ENCODE measurements at regions not wholly inside any gene's neighbourhood (a gene's known extent, or its start where the extent isn't known, plus 50 kb on each side); places are given as distances from the start of the nearest gene placed in this dataset.

DNA sequence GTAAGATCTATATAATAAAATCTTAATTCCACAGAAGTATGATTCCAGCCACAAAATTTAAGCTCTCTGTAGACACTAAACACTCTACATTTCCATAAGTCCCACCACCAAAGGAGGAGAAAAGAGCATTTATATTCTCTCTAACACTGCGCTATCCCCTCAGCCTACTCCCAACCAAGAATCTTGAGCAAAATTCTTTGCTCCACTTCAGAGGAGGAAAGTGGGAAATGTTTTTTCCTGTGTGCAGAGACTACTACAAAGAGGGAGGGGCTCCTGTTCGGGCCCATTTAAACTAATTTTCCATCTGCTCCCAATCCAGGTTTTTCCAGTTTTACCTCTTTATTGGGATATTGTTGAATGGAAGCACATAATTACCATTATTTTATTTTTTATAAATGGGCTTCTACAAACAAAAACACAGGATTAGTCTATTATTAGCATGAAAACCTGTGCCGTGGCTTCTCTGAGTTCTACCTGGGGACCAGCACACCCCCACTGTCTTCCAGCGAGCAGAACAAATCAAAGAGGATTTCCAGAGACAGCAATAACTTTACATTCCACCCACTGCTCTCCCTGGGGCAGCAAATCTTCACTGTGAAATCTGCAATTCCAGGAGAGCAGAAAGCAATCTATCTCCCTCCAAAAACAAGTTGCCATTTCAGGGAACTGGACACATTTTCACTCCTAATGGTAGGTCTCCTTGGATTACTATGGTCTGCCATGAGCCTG is 174.0 kb downstream of the DAD1 start:
- Histone ChIP-seq H3K9me2 (replicated peaks; ENCODE audit: low read depth, low read length) (no peaks in the 10 kb centered on the region), H3K79me2 (ENCODE audit: insufficient read depth, low read length) (no peaks in the 10 kb centered on the region), H3K9me3 (ENCODE audit: insufficient read depth, low read depth, low read length) (no peaks in the 10 kb centered on the region), H3K4me2 (ENCODE audit: low read depth, low read length, poor library complexity, severe bottlenecking) (no peak overlapping the region), H3K27me3 (ENCODE audit: insufficient read depth, low read length, poor library complexity, severe bottlenecking) (no peaks in the 10 kb centered on the region), H4K20me1 (ENCODE audit: insufficient read depth, low read length, poor library complexity, severe bottlenecking) (no peaks in the 10 kb centered on the region), H3K4me3 (ENCODE audit: low read length, poor library complexity, severe bottlenecking) (no peak overlapping the region), H3K9ac (ENCODE audit: low read depth, low read length, poor library complexity, severe bottlenecking) (peak overlapping the region; percentile 20), H2AFZ (ENCODE audit: low read length) (no peak overlapping the region), H3F3A (ENCODE audit: low read depth) (peaks cover 28% of the 10 kb centered on the region), H3K4me1 (ENCODE audit: insufficient read depth, low read length, poor library complexity, severe bottlenecking) (peaks cover 70% of the 10 kb centered on the region), H3K36me3 (ENCODE audit: insufficient read depth, low read length) (no peaks in the 10 kb centered on the region)
- TF ChIP-seq EZH2phosphoT487 (IDR thresholded peaks at IDR 0.05; ENCODE audit: borderline replicate concordance): no peak
- TF ChIP-seq, protein P1, sequence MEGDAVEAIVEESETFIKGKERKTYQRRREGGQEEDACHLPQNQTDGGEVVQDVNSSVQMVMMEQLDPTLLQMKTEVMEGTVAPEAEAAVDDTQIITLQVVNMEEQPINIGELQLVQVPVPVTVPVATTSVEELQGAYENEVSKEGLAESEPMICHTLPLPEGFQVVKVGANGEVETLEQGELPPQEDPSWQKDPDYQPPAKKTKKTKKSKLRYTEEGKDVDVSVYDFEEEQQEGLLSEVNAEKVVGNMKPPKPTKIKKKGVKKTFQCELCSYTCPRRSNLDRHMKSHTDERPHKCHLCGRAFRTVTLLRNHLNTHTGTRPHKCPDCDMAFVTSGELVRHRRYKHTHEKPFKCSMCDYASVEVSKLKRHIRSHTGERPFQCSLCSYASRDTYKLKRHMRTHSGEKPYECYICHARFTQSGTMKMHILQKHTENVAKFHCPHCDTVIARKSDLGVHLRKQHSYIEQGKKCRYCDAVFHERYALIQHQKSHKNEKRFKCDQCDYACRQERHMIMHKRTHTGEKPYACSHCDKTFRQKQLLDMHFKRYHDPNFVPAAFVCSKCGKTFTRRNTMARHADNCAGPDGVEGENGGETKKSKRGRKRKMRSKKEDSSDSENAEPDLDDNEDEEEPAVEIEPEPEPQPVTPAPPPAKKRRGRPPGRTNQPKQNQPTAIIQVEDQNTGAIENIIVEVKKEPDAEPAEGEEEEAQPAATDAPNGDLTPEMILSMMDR (conservative IDR thresholded peaks at IDR 0.05; ENCODE audit: low read length): no peak

DNA sequence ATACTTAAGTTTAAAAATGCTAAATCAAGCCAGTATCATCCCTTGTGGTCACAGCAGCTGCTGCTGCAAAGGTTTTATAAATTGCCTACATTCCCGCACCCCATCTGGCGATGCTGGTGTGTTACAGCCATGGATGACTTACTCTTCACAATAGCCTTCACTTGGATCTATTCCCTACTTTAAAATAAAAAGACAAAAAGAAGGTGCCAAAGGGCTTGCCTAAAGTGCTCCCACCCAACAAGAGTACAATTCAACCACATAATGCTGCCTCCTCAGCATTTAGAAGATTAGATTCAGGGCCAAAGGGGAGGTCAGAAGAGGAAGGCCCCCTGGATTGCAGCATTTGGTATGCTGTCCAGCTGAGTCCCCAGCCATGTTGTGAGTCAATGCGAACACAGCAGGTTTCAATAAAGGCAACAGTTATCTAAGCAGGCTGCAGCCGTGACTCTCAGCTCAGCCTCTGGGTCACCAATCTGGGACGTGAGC is 176.1 kb downstream of the DAD1 start:
- no peak for TF ChIP-seq EZH2phosphoT487 (IDR thresholded peaks at IDR 0.05; ENCODE audit: borderline replicate concordance)
- TF ChIP-seq, protein P1 (conservative IDR thresholded peaks at IDR 0.05; ENCODE audit: low read length): no peak
- Histone ChIP-seq H3K27me3 (ENCODE audit: insufficient read depth, low read length, poor library complexity, severe bottlenecking) (no peaks in the 10 kb centered on the region), H3K4me1 (ENCODE audit: insufficient read depth, low read length, poor library complexity, severe bottlenecking) (peaks cover 53% of the 10 kb centered on the region), H3K4me2 (ENCODE audit: low read depth, low read length, poor library complexity, severe bottlenecking) (peak overlapping the region; percentile 24), H3K9me3 (ENCODE audit: insufficient read depth, low read depth, low read length) (no peaks in the 10 kb centered on the region), H3K36me3 (ENCODE audit: insufficient read depth, low read length) (no peaks in the 10 kb centered on the region), H4K20me1 (ENCODE audit: insufficient read depth, low read length, poor library complexity, severe bottlenecking) (no peaks in the 10 kb centered on the region), H3K79me2 (ENCODE audit: insufficient read depth, low read length) (no peaks in the 10 kb centered on the region), H3K9me2 (replicated peaks; ENCODE audit: low read depth, low read length) (no peaks in the 10 kb centered on the region), H3K4me3 (ENCODE audit: low read length, poor library complexity, severe bottlenecking) (no peak overlapping the region), H3F3A (ENCODE audit: low read depth) (peaks cover 12% of the 10 kb centered on the region; the same call in 1 of the 2 replicates), H3K9ac (ENCODE audit: low read depth, low read length, poor library complexity, severe bottlenecking) (peak overlapping the region; percentile 48), H2AFZ (ENCODE audit: low read length) (no peak overlapping the region)

DNA sequence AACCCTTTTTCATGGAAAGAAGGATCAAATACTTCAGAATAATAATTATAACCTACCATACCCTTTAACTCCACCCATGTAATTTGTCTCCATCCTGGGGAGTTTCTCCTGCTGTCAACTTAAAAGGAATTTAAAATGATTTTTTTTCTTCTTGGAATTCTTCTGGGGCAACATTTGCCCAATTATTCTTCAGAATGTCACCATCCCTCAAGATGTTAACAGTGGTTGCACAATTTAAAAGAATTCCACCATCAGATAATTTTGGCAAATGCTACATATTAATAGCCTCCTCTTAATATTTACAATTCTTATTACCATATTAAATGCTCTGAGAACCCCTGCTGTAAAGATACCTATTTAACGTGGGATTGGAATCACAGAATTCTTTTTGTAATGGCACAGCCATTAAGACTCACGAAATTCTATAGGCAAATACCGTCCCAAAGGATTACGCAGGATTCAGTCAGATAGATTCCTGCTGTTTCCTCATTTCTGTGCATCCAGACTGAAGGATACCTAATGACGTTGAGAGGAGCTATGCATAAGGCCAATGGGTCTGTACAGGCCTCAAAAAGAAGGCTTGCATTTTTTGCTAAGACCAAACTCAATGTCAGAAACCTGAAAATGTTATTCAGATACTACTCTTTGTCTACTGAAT is 177.5 kb downstream of the DAD1 start:
- no peaks in the 10 kb centered on the region for H3K9me3 ChIP-seq (ENCODE audit: insufficient read depth, low read depth, low read length)
- H4K20me1 ChIP-seq (ENCODE audit: insufficient read depth, low read length, poor library complexity, severe bottlenecking): no peaks in the 10 kb centered on the region
- no peak overlapping the region for H3K4me2 ChIP-seq (ENCODE audit: low read depth, low read length, poor library complexity, severe bottlenecking)
- peaks cover 39% of the 10 kb centered on the region for H3K4me1 ChIP-seq (ENCODE audit: insufficient read depth, low read length, poor library complexity, severe bottlenecking)
- H3K79me2 ChIP-seq (ENCODE audit: insufficient read depth, low read length): no peaks in the 10 kb centered on the region
- no peak overlapping the region for H3K4me3 ChIP-seq (ENCODE audit: low read length, poor library complexity, severe bottlenecking)
- no peaks in the 10 kb centered on the region for H3K27me3 ChIP-seq (ENCODE audit: insufficient read depth, low read length, poor library complexity, severe bottlenecking)
- H2AFZ ChIP-seq (ENCODE audit: low read length): no peak overlapping the region
- no peaks in the 10 kb centered on the region for H3K9me2 ChIP-seq (replicated peaks; ENCODE audit: low read depth, low read length)
- no peak overlapping the region for H3K9ac ChIP-seq (ENCODE audit: low read depth, low read length, poor library complexity, severe bottlenecking)
- peaks cover 1% of the 10 kb centered on the region; the same call in 1 of the 2 replicates for H3F3A ChIP-seq (ENCODE audit: low read depth)
- TF ChIP-seq, protein P1 (conservative IDR thresholded peaks at IDR 0.05; ENCODE audit: low read length): no peak
- TF ChIP-seq EZH2phosphoT487 (IDR thresholded peaks at IDR 0.05; ENCODE audit: borderline replicate concordance): no peak
- no peaks in the 10 kb centered on the region for H3K36me3 ChIP-seq (ENCODE audit: insufficient read depth, low read length)

All from Loucy (cell line).